ENCODE measurements at regions not wholly inside any gene's neighbourhood (a gene's known extent, or its start where the extent isn't known, plus 50 kb on each side); places are given as distances from the start of the nearest gene placed in this dataset.

GRCh38 chr3:71942432-71943187 is 157.7 kb upstream of the PROK2 start:
- TF ChIP-seq CTCF (IDR thresholded peaks at IDR 0.05 in 4 of 5, conservative IDR thresholded peaks at IDR 0.05 in 1 of 5) (no peak), POLR2A (IDR thresholded peaks at IDR 0.05) (no peak)

Measured in gastrocnemius medialis (tissue), 4 donors.